HG02571 (cell line): ENCODE measurements at regions not wholly inside any gene's neighbourhood (a gene's known extent, or its start where the extent isn't known, plus 50 kb on each side); places are given as distances from the start of the nearest gene placed in this dataset.

ENCODE experiments used
- ATAC-seq: cut with Tn5 transposase; IDR thresholded peaks from one replicate; pipeline ENCODE4 v1.9.1; 2021; ENCODE audit warnings: mild to moderate bottlenecking, moderate library complexity; ENCODE audit not compliant: unreplicated experiment

- no peak for ATAC-seq
Measured at GRCh38 chr6:149212206-149212605, 105.3 kb upstream of the TAB2 start.

DNA sequence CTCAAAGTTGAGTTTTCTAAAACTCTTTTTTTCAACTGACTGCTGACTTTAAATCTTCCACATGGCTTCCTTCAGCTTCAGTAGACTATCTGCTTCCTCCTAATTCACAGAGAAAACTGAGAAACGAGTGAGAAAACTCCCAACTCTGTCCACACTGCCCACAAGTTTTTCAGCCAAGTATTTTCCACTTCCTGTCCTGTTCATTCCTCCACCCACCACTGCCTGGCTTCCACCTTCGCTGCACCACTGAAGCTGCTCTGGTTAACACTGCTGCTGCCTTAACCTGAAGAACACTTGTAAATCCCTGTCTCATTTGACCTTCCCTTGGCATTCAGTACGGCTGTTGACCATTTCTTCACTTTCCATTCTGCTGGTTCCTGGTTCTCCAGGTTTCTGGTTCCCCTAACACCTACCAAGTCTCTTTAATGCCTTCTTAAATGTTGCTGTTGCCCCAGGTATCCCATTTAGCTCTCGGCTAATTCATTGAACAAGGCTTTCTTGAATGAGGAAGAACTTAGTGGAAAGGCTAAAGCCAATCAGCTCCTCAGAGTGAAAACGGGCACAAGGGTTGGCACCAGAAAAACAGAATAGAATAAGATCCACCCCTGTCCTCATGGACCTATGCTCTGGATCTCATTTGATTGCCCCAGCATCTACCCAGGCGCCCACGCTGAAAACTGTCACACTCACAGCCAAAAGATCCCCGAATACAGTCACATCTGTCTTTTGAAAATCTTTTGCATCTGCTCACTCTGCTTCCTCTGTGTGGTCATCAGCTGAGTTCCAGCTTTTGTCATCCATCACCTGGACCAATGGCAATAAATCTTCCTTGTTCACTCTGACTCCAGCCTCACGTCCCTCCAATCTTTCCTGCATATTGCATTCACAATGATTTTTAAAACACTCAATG, 104.4 kb upstream of the TAB2 start:
- peak; percentile 33 for ATAC-seq

GRCh38 chr6:149213829-149214228, 103.7 kb upstream of the TAB2 start:
- no peak for ATAC-seq

DNA sequence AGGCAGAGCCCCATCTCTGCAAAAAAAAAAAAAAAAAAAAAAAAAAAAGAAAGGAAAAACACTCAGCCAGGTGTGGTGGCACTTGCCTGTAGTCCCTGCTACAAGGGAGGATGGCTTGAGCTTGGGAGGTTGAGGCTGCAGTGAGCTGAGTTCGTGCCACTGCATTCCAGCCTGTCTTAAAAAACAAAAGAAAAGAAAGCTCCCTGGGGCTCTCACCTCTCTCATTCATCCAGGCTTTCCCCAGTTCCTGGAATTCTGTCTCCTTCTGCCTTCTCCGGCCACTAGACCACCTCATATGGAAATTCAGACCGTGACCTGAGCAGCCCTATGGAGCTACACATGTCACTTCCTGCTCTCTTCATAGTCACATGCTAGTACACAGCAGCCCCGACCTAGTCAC, 101.1 kb upstream of the TAB2 start:
- ATAC-seq: no peak

GRCh38 chr6:149217466-149217888, 100.0 kb upstream of the TAB2 start:
- ATAC-seq: peak; percentile 55

DNA sequence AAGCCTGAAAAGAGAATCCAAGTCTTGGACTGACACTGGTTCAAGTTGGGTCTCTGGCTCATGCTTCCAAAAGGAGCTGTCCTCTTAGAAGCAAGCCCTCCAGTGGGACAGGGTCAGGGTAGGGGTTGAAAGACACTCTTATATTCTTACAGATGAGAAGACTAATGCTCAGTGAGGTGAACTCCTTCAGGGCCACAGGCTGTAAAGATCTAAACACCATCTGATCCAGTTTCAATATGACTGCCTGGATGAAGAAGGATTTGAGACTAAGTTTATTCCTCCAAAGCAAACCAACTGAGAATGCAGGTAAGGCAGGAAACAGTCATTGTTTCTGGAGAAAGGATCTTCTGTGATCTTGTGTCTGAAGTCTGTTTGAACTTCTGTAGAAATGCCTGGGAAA, 99.0 kb upstream of the TAB2 start:
- ATAC-seq: no peak

- no peak for ATAC-seq
Measured at GRCh38 chr6:149218915-149219314, 98.6 kb upstream of the TAB2 start.

- no peak for ATAC-seq
Measured at GRCh38 chr6:149220882-149221773, 96.4 kb upstream of the TAB2 start.

DNA sequence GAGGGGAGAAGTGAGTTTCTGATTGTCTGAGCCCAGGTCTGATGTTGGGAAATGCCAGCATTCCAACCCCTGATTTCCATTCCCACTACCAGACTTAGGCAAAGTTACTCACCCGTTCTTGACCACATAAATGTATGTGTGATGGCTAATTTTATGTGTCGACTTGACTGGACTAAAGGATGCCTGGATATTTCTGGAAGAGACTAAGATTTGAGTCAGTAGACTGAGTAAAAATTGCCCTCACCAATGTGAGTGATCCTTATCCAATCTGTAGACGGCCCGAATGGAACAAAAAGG, 95.8 kb upstream of the TAB2 start:
- ATAC-seq: no peak

GRCh38 chr6:149223120-149223903, 94.2 kb upstream of the TAB2 start:
- ATAC-seq: no peak

GRCh38 chr6:149223904-149224351, 93.6 kb upstream of the TAB2 start:
- no peak for ATAC-seq

GRCh38 chr6:149224399-149224798, 93.1 kb upstream of the TAB2 start:
- no peak for ATAC-seq

DNA sequence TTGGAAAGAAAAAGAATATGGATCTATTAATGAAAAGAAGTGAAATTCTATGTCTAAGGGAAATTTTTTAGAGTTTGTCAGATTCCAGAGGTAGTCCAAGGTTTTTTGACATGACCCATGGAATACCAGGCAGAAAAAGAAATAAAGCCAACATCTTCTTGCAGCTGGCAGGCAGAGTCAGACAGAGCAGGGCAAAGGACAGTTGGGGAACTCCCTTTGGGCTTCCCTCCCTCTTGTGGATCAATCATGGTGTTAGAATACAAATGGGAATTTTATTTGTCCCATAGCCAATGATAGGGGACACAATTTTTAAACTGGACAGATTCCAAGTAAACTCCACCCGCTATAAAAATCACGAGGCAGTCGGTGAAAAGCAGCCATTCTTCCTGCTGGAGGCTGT, 92.1 kb upstream of the TAB2 start:
- no peak for ATAC-seq

- no peak for ATAC-seq
Measured at GRCh38 chr6:149225946-149226345, 91.6 kb upstream of the TAB2 start.

DNA sequence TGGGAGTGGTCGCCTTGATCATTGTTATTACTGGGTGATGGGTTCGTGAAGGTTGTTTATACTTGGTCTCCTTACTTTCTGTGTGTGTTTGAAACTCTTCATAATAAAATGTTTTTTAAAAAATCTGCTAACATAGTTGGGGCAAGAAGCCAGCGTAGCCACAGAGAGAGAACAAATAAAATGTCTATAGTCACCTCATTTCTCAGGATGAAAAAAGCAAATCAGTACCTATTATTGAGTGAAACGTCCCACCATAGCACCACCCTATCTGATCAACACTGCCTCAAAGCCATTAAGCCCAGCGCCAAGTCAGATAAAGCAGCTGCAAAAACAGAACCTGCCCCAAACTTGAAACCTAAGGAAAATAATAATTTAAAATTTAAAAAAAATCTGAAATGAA, 89.7 kb upstream of the TAB2 start:
- no peak for ATAC-seq

DNA sequence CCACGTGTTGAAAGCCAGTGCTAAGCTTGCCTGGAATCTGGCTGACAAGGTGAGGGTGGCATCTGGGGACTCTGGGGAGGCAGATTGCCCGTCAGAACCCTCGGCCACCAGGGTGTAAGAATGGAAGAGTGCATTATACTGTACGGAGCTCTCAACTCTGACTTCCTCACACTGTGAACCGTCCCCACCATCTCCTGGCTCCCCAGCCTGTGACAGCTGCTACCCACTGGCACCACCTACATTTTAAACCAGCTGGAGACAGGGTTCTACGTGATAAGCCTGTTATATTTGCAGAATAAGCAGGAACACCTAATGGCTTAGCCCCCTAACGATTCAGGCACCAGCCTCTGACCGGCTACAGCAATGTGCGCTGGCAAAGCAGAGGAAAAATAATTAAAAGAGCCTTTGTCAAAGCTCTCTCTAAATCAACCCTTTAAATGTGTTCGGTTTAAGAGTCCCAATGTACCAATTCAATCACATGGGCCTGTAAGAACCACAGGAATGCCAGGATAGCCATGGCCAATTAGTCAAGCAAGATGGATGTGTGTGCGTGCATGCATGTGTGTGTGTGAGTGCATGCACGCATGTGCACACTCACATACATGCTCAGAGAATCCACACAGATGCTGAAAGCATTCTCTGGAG, 89.1 kb upstream of the TAB2 start:
- no peak for ATAC-seq

DNA sequence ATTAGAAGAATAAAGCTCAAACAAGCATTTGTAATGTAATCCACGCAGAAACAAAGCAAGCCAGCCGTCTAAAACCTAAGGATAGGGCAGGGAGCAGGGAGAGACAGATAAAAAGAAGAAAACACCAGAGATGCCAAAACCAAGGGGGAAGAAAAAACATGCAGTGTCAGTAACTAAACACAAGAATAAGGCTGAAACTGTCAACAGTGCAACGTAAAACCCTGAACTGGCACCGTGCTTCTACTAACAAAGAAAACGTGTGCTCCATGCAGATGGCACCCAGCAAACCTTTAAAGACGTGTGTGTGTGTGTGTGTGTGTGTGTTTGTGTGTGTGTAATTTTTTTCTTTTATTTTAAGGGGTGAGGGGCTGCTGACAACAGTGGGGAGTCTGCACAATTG, 88.4 kb upstream of the TAB2 start:
- no peak for ATAC-seq

- no peak for ATAC-seq
Measured at GRCh38 chr6:149230712-149231460, 86.6 kb upstream of the TAB2 start.

DNA sequence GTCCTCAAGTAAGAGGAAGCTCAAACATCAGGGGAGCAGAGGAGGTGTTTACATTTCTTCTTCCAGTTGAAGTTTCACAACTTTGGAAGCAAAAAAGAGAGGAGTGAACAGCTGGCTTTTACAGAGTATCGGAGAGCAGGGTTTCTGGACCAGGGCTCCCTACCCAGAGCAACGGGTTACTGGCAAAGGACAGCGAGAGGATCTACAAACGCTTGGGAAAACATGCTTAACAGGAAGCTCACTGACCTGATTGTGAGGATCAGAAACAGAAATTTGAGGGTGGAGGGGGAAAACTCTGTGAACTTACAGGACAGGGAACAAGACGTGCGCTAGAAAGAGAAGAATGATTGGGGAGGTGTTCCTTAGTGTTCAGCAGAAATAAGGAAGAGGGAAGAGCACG, 85.7 kb upstream of the TAB2 start:
- ATAC-seq: no peak
